ENCODE measurements at regions not wholly inside any gene's neighbourhood (a gene's known extent, or its start where the extent isn't known, plus 50 kb on each side); places are given as distances from the start of the nearest gene placed in this dataset.

DNA sequence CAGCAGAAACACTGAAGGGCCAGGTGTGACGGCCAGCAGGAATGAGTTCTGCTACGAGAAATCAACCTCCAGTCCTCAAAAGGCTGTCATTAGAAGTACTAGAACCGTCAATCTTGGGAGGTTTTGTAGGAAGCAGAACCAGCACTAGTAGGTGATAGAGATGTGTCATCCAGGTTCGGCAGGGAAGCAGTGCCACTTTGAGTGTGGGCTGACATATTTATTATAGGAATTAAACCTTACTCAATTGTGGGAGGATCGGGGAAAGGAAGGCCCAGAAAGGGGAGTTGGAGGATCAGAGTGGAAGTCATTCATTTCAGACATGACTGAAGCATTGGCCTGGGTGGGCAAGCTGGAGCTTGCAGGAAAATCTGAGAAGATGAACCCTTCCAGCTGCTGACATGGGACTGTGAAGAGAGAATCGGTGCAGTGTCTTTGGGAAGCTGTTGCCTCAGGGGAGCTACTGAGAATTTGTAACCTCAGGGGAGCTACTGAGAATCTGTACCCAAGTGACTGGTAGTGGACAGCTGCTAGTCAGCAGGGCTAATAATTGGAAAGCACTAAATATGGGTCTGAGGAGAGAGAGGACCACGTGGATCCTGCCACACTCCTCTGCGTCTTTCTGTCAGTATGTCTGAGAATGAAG, 177.4 kb downstream of the SPRY1 start:
- no peak for DNase-seq (ENCODE audit: low spot score)

DNA sequence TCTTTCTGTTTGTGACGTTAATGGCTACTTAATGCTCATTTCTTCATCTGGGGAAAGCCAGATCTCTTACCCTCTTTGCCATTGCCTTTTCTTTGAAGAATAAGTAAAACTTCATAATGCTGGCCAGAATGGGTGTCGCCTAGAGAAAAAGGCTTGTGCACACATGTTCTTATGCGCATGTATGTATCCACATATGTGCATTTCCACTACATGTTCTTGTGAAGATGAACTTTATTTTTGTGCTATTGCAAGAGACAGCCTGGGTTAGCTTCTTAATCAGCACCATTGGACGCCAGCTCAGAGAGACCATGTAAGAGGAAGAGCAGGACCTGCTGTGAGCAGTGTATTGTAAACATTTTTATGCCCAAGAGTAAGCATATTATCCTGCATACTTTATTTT, 178.7 kb downstream of the SPRY1 start:
- no peak for DNase-seq (ENCODE audit: low spot score)

DNA sequence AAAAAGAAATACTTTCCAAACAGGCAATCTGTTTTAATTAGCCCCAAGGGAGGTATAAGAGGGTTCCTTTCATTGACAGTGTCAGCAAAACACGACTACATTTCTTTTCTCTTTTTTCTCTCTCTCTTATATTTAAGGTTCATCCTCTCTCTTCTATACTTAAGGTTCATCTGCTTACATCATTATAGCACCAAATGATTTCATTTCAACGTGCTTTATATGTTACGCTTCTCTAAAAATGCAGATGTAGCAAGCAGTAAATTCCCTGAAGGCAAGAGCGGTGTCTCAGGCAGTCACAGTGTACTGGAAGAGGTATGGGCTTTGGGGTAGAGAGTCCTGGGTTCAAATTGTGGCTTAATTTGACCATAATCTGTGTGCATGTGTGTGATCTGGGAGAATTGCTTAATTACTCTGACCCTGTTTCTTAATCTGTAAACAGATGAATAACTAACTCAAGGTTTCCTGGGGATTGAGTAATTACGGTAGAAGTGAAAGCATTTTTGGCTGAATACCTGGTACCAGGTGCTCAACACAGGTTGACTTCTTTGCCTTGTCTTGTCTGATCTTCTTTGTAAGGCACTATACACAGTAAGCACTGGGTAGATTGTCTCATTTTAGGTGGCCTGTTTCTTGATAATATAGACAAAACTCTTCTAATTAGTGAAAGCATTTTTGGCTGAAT, 180.8 kb downstream of the SPRY1 start:
- no peak for DNase-seq (ENCODE audit: low spot score)

DNA sequence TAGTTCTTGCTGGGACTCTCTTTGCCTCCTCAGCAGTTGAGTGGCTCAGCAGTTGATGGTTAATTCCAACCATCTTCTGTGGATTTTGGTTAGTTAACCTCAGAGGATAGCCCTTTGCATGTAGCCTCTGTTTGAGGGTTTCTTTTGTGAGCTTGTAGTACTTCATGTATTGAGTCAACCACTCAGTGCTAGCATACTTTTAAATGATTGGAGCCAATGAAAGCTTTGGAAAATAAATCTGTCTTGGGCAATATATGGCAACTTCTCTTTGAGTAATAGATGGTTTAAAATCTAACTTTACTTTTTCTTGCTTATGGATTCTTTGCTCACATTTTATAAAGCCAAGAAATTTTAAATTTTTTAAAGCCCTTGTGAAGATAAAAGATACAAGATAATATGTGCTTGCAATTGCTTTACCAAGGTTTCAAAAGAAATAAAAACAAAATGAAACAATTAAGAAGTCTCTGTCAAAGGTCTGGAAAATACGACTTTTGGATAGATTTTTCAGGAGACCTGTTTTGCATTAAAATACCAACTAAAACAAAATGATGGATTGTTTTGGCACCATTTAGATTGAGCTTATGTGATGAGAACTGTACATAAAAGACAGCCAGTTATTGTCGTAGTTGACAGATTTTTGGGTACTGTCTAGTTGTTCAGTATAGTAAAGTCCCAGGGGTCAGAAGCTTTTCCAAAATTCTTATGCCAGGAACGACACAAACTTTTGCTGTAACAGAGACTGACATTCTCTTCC, 181.9 kb downstream of the SPRY1 start:
- DNase-seq (ENCODE audit: low spot score) = no peak

DNA sequence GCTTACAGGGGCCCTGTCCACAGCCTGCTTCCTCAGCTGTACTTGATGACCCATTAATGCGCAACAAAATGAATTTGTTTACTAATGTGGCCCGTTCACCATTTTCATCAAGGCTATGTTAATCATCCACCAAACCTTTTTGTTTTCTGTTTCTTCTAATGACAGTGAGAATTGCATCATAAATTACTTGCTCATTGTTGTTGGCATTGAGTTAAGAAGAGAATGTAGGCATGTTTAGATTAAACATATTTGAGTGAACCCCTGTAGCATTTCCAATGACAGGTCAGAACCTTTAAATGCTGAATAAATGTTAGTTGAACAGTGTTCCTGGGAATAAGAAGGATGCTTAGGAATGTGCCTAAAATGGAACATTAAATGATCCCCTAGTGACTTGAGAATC, 183.4 kb downstream of the SPRY1 start:
- no peak for DNase-seq (ENCODE audit: low spot score)

DNA sequence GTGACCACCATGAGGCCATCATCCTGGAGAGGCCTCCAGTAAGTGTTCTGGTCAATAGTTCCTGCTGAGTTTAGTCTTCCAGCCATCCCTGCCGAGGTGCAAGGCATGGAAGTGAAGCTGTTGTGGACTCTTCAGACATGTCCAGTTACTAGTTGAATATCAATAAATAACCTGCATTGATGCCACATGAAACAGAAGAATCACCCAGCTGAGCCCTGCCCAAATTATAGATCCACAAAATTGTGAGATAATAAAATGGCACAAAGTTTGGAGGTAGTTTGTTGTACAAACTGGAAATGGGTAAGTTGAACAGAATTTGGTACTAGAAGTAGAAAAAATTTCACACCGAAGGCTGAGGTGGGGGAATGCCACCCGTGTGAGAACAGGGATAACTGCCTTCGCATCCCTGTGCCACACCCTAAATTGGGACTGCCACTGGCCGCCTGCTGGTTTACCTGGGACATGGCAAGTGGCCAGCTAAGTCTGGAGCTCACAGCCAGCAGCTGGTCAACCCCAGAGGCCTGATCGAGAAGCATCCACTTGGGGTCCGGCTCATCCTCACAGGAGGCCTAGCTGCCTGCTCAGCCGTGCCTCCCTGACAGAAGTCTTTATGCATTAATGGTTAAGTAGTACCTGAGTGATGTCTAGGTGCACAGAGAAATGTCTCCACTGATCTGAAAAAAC, 184.5 kb downstream of the SPRY1 start:
- no peak for DNase-seq (ENCODE audit: low spot score)

DNA sequence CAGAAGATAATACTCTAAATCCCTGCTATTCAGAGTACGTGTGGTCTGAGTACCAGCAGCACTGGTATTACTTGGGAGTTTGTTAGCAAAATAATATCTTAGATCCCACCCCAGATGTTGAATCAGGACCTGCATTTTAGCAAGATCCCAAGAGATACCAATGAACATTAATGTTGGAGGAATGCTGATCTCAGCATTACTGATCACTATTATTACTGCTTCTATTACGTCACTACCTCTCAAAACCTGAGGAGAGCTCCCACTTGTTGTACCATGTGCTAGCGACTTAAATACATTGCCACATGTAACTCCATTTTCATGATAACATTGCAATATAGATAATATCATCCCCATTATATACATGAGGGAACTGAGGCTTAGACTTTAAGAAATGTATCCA, 185.2 kb downstream of the SPRY1 start:
- no peak for DNase-seq (ENCODE audit: low spot score)

DNA sequence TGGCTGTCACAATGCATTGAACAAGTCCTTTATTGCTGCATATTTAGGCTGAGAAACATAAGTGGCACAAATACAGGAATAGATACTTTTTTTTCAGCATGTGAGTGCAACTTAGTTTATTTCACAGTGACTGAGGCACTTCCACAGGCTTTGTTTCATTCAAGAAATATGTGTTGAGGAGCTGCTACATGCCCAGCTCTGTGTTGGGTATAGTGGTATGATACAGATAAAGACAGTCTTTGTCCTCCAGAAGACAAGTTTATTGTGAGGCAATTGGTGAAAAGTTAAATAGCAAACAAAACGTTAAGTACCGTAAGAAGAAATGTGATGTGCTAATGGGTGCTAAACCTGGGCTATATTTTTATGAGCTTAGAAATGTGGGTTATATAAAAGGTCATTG, 186.4 kb downstream of the SPRY1 start:
- no peak for DNase-seq (ENCODE audit: low spot score)

DNA sequence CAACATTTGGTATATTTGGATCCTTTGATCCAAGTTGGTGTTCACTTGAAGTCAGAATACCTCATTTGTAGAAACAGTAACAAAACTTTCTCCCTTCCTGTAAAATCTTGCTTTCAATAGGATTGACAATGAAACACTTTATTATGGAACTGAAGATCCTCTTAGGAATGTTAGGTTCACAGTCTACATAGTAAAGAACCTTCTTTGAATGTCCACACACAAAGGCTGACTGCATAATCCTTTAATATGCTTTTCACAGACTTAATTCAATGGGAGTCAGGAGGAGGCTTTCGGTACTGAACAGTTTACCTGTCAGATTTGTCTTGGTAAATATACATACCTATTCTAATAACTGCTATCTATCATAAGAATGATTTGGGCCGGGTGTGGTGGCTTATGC, 188.5 kb downstream of the SPRY1 start:
- no peak for DNase-seq (ENCODE audit: low spot score)

DNA sequence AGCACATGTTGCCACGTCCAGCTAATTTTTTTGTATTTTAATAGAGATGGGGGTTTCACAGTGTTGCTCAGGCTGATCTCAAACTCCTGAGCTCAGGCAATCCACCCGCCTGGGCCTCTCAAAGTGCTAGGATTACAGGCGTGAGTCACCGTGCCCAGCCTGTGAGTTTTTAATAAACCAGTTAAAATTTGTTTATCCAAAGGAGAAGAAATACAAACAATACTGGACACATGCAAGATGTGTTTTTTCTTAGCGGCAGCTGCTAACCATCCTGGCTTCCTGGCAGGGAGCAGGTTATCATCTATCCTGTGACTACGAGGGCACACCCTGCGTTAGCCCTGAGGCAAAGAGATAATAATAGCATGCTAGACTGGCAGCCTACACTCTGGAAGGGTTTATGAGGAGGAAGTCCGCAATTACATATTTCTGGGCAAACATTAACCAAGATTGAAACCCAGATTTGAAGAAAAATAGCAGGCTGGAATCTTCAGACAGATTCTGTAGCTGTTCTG, 191.4 kb downstream of the SPRY1 start:
- no peak for DNase-seq (ENCODE audit: low spot score)

DNA sequence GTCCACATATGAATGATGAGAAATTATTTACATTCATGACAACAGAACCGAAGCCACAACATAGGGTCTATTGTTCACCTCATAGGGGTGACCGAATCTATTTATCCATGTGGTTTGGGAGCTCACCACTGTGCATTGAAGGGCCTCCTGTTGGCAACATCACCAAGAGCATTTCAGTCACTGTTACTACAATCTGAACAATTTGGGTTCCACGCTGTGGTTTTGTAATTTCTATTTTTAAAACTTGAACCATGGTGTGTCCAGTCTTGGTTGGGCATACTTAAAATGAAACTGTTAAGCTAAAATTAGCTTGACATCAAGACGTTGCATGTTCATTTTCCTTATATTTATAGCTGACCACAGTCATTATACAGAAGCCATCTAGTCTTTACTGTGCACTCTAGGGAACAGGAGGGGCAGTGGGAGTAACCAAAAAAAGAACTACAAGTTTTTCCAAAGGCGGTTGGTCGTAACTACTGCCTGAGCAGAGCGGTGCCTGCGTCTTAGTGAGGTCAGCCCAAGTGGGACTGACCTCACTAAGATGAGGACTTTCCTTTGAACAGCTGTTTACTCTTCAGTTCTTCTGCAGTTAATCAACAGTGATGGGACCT, 192.1 kb downstream of the SPRY1 start:
- no peak for DNase-seq (ENCODE audit: low spot score)

DNA sequence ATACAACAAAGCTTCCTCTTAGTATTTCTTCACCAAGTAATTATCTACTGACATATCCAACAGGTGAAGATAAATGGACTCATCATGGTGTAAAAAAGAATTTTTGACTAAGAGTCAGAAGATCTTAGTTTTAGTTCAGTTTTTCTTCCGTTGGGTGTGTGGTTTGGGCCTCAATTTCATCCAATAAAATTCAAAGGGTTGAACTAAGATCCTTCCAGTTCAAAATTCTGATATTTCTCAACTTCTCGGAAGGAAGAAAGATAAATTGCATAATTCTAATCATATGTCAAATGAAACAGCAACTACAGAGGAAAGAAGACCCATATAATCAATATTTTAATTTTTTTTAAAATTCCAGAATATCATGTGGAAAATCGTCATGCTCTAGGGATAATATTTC, 192.7 kb downstream of the SPRY1 start:
- no peak for DNase-seq (ENCODE audit: low spot score)

DNA sequence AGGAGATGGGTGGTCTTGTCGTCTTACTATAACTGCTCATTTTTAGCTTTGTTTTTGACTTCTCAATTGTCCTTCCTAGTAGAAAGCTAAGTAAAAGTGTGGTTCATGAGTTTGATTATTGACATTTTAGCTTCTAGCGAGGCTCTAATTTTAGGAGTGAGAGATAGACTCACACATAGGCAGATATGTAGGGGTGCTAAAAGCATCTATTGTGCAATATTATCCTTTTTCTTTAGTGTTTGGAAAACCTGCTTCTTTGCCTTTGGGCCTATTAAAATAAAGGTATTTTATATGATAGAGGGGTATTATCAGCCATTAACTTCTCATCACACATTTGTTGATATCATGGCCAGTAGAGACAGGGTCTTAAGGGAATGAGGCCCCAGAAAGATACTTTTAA, 195.3 kb downstream of the SPRY1 start:
- DNase-seq (ENCODE audit: low spot score) = no peak

DNA sequence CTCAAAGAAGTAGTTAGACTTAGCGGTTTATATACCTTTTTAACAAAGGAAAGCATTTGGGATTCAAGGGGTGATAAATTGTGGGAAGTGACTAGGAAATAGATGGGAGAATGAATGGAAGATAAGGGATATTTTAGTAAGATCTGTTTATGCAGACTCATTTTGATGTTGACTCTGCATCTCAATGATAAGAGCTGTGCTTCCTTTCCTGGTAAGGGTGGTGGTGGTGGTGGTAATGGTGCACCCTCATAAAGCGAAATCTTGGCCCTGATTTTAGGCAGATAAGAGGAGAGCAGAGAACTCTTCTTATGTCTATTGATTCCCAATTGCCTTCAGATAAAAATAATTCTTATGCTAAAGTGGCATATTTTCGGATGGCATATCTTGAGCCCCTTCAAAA, 197.1 kb downstream of the SPRY1 start:
- DNase-seq (ENCODE audit: low spot score) = no peak

DNA sequence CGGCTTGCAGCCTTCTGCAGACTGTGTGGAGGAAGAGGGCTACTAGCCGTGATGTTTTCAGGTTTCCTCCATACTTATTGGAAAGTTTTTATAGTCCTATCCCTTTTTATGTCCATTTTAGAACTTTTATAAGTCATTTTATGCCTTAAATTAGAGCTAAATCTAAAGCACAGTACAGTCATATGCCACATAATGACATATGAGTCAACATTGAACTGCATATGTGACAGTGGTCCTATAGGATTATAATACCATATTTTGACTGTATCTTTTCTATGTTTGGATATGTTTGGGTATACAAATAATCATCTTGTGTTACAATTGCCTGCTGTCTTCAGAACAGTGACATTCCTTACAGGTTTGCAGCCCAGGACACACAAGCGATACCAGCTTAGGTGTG, 200.2 kb downstream of the SPRY1 start:
- DNase-seq (ENCODE audit: low spot score) = no peak

DNA sequence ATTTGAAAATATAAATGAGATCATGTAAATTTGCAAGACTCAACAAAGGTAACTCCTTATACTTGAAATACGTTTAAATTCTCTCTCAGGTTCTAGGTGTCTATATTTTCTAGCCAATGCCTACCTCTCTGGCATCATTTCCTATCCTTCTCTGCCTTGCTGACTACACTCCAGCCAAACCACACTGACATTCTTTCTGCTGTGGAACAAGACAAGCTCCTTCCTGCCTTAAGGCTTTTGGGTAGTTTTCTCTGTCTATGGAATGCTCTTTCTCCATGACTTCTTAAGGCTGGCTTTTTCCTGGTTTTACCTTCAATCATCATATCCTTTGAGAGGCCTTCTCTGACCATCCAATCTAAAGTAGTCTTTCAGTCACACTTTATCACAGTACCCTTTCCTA, 201.0 kb downstream of the SPRY1 start:
- DNase-seq (ENCODE audit: low spot score) = no peak

DNA sequence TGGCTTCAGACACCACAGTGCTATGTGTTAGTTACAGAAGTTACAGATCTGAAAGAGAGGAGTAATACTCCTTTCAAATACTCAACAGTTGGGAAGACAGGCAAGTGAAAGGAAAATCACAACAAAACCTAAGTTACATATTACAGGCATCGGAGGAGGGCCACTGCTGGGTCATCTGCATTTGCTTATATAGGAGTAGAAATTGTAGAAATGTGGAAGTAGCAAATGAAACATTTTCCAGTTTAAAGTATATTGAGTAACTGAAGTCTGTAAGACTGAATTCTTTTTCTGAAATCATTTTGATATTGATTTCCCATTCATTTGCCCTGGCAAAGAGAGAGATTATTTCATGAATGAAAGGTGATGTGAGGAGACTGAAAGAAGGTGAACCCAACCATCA, 201.7 kb downstream of the SPRY1 start:
- DNase-seq (ENCODE audit: low spot score) = no peak

DNA sequence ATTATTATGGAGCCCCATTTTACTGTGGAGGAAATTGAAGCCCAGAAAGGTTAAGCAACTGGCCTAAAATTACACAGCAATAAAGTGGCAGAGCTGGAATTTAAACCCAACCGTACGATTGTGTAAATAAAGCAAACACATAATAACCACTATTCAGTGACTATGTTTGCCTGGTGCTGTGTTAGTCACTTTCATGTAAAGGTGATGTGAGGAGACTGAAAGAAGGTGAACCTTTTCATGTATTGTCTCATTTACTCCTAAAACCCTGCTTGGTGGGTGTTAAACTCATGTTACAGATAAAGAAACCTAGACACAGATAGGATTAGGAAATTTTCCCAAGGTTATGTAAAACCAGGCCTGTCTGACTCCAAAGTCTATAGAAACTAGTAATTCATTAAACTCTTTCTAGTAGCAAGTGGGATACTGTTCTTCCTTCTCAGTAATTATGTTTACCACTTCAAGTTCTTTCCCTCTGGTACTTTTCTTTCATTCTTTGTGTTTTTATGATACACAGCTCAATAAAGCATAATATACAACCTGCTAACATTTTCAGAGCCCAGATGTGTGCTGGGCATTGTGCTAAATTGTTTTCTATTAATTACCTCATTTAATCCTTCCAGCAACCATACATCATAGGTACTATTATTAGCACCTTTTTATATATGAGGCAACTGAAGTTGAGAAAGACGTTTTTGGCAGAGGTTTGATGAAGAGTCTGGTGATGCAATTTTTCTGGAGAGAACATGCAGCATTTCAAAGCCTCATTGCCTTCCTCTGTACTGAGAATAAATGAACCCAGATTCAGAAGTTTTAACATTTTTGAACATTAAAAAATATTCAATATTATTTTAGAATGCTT, 202.7 kb downstream of the SPRY1 start:
- no peak for DNase-seq (ENCODE audit: low spot score)

DNA sequence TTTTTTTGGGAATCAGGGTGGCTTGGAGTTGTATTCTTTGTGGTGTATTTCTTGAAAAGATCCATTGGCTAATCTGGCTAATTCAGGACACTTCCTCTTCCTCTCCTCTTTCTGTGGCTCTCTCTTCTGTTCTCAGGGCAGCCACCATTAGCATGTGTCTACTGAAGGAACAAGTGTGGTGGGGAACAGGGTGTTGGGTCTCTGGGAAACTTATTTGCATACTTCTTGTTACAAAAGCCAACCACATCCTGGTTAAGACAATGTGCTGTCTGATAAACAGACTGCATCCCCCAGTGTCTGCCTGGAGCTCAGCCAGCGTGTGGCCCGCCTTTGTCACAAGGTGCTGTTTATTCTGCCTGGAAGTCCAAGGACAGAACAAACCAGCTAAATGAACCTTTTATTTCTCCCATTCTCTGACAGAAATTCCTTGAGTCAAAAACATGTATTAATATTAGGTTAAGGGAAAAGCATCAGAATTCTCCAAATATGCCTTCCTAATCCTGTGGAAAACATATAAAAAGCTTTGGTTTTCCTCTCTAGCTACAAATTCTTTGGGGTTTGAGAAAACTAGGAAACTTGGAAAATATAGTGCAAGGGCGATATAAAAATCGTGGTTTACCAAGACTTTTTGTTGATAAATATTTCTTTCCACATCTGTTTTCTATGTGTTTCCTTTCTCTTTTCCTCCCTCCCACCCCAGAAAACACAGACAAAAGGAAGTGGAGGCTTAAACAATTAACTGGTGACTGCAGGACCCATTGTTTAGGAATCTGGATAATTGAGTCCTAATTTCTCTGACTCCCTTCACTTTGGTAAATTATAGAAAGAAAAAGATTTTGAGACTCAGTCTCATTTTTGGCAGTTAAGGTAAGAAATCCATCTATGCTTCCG, 203.6 kb downstream of the SPRY1 start:
- no peak for DNase-seq (ENCODE audit: low spot score)
